GM13977 (cell line): ENCODE measurements at regions not wholly inside any gene's neighbourhood (a gene's known extent, or its start where the extent isn't known, plus 50 kb on each side); places are given as distances from the start of the nearest gene placed in this dataset.

Experiments used
- DNase-seq: peaks from one replicate; pipeline ENCODE4 v3.0.0; 2012; ENCODE audit warnings: low spot score
- in situ Hi-C: fragments of 300-500 bp; cut with MboI; formaldehyde crosslinking; loops from one replicate; pipeline ENCODE4 v1.12.0; 2022; ENCODE audit warnings: low sequenced_read_pairs, low pct_unique_long_range_greater_than_20kb, mixed read lengths, inconsistent platforms; ENCODE audit not compliant: unreplicated experiment
- TF ChIP-seq, protein P1 (sequence below): IDR thresholded peaks from 2 replicates; pipeline ENCODE4 v1.5.1; 2012; ENCODE audit warnings: mild to moderate bottlenecking, control low read depth; ENCODE audit not compliant: insufficient read depth; ENCODE audit errors: extremely low read depth, missing control alignments

- DNase-seq: no peak
- TF ChIP-seq, protein P1, sequence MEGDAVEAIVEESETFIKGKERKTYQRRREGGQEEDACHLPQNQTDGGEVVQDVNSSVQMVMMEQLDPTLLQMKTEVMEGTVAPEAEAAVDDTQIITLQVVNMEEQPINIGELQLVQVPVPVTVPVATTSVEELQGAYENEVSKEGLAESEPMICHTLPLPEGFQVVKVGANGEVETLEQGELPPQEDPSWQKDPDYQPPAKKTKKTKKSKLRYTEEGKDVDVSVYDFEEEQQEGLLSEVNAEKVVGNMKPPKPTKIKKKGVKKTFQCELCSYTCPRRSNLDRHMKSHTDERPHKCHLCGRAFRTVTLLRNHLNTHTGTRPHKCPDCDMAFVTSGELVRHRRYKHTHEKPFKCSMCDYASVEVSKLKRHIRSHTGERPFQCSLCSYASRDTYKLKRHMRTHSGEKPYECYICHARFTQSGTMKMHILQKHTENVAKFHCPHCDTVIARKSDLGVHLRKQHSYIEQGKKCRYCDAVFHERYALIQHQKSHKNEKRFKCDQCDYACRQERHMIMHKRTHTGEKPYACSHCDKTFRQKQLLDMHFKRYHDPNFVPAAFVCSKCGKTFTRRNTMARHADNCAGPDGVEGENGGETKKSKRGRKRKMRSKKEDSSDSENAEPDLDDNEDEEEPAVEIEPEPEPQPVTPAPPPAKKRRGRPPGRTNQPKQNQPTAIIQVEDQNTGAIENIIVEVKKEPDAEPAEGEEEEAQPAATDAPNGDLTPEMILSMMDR: no peak
- in situ Hi-C loops: no loop called here
These were observed 511.7 kb downstream of the BNC2 start for GRCh38 chr9:16358751-16359150.
